ENCODE measurements at regions not wholly inside any gene's neighbourhood (a gene's known extent, or its start where the extent isn't known, plus 50 kb on each side); places are given as distances from the start of the nearest gene placed in this dataset.

- ChIA-PET POLR2A (ENCODE audit: low non-redundant PET) (no interaction called here), CTCF (no interaction called here)
- TF ChIP-seq CTCF (conservative IDR thresholded peaks at IDR 0.05; ENCODE audit: low read depth): no peak
- DNase-seq (ENCODE audit: low spot score): no peak
- no peak overlapping the region for H3K27ac ChIP-seq
Observed at GRCh38 chr1:31127266-31127665, 61.7 kb upstream of the PUM1 start.

GRCh38 chr1:31122741-31123140 lies 57.2 kb upstream of the PUM1 start:
- ChIA-PET POLR2A (ENCODE audit: low non-redundant PET) (no interaction called here), CTCF (interaction anchor here (0.6 kb wide), 1 partner anchor 321 kb away, joined by 3 read pairs; no protein-coding TSS in a partner anchor)
- H3K27ac ChIP-seq: peak overlapping the region; percentile 25

GRCh38 chr1:31122101-31122735 lies 56.7 kb upstream of the PUM1 start:
- peak overlapping the region; percentile 25 for H3K27ac ChIP-seq
- TF ChIP-seq CTCF (conservative IDR thresholded peaks at IDR 0.05; ENCODE audit: low read depth): no peak
- ChIA-PET POLR2A (ENCODE audit: low non-redundant PET) (no interaction called here), CTCF (interaction anchor here (0.6 kb wide), 1 partner anchor 320 kb away, joined by 3 read pairs; no protein-coding TSS in a partner anchor)
- DNase-seq (ENCODE audit: low spot score): no peak

More at GRCh38 chr1:31122741-31123140, 57.2 kb upstream of the PUM1 start:
- DNase-seq (ENCODE audit: low spot score): no peak
- TF ChIP-seq CTCF (conservative IDR thresholded peaks at IDR 0.05; ENCODE audit: low read depth): no peak

- CTCF ChIA-PET: interaction anchor here (0.6 kb wide), 1 partner anchor 273 kb away, joined by 4 read pairs; no protein-coding TSS in a partner anchor
- POLR2A ChIA-PET (ENCODE audit: low non-redundant PET): interaction anchor here (0.6 kb wide), 1 partner anchor 33 kb away, joined by 3 read pairs; no protein-coding TSS in a partner anchor
- TF ChIP-seq CTCF (conservative IDR thresholded peaks at IDR 0.05; ENCODE audit: low read depth): no peak
- no peak for DNase-seq (ENCODE audit: low spot score)
- H3K27ac ChIP-seq: peak overlapping the region; percentile 76
Observed at GRCh38 chr1:31120783-31121180, 55.3 kb upstream of the PUM1 start.

GRCh38 chr1:31116022-31116421 lies 50.5 kb upstream of the PUM1 start:
- no peak overlapping the region for H3K27ac ChIP-seq
- POLR2A ChIA-PET (ENCODE audit: low non-redundant PET): no interaction called here
- no peak for TF ChIP-seq CTCF (conservative IDR thresholded peaks at IDR 0.05; ENCODE audit: low read depth)
- CTCF ChIA-PET: interaction anchor here (0.6 kb wide), 1 partner anchor 395 kb away, joined by 3 read pairs; no protein-coding TSS in a partner anchor
- DNase-seq (ENCODE audit: low spot score): no peak

All from RWPE1 (cell line).